IMR-90 (cell line): ENCODE measurements at regions not wholly inside any gene's neighbourhood (a gene's known extent, or its start where the extent isn't known, plus 50 kb on each side); places are given as distances from the start of the nearest gene placed in this dataset.

Experiments
- ATAC-seq: fragments of 200-7000 bp; cut with Tn5 transposase; 2 replicates; pipeline ENCODE4 v1.9.1; 2020; ENCODE audit warnings: low read depth, mild to moderate bottlenecking, moderate library complexity
- BruUV-seq: library from RNA; stranded (reverse); fragments of 400-500 nt; replicated peaks from 2 replicates; lab custom pipeline; 2021; lab: Mats Ljungman, UMichigan
- CTCF ChIA-PET: fragments of 300-600 bp; formaldehyde crosslinking; extraction: SDS; loops from one replicate; lab custom pipeline; 2021; ENCODE audit warnings: antibody characterized with exemption; lab: Yijun Ruan, JAX
- POLR2A ChIA-PET: fragments of 300-600 bp; sonication (Branson Sonifier 250); formaldehyde crosslinking; loops from one replicate; lab custom pipeline; 2022; ENCODE audit warnings: antibody characterized with exemption; ENCODE audit not compliant: unreplicated experiment; lab: Charles Lee
- DNase-seq: peaks from one replicate; pipeline ENCODE4 v3.0.0; 2013
- H2AFZ ChIP-seq: replicated peaks from 2 replicates; pipeline ENCODE3; 2013; ENCODE audit warnings: low read length, mild to moderate bottlenecking; ENCODE audit not compliant: poor library complexity
- H2AK5ac ChIP-seq: 2 replicates; pipeline ENCODE4 v1.6.1; 2013; ENCODE audit warnings: low read depth, low read length, inconsistent platforms
- H2AK9ac ChIP-seq: replicated peaks from 2 replicates; pipeline ENCODE3; 2013; ENCODE audit warnings: mild to moderate bottlenecking, low read depth, low read length, moderate library complexity; ENCODE audit not compliant: poor library complexity
- H2BK120ac ChIP-seq: 2 replicates; pipeline ENCODE4 v1.6.1; 2013; ENCODE audit warnings: low read depth, low read length, inconsistent platforms
- H2BK15ac ChIP-seq: 3 replicates; pipeline ENCODE4 v1.6.1; 2013; ENCODE audit warnings: low read depth, low read length, inconsistent platforms
- H2BK20ac ChIP-seq: 2 replicates; pipeline ENCODE4 v1.6.1; 2013; ENCODE audit warnings: low read depth, mild to moderate bottlenecking, inconsistent platforms, low read length, moderate library complexity
- H2BK5ac ChIP-seq: 2 replicates; pipeline ENCODE4 v1.6.1; 2013; ENCODE audit warnings: mild to moderate bottlenecking, low read depth, low read length, inconsistent platforms; ENCODE audit not compliant: poor library complexity, severe bottlenecking
- H3K14ac ChIP-seq: replicated peaks from 2 replicates; pipeline ENCODE4 v1.6.1; 2013; ENCODE audit warnings: low read depth, low read length, inconsistent platforms
- H3K18ac ChIP-seq: 2 replicates; pipeline ENCODE4 v1.6.1; 2013; ENCODE audit warnings: low read depth, low read length, control low read depth
- H3K23ac ChIP-seq: 2 replicates; pipeline ENCODE4 v1.6.1; 2013; ENCODE audit warnings: low read depth, low read length, inconsistent platforms
- H3K27ac ChIP-seq: 2 replicates; pipeline ENCODE4 v1.5.1; 2013; ENCODE audit warnings: mild to moderate bottlenecking, control low read depth, low read length; ENCODE audit not compliant: insufficient read depth
- H3K27me3 ChIP-seq: 2 replicates; pipeline ENCODE4 v1.6.1; 2013; ENCODE audit warnings: low read length; ENCODE audit not compliant: control insufficient read depth, insufficient read depth
- H3K36me3 ChIP-seq: 2 replicates; pipeline ENCODE4 v1.6.1; 2013; ENCODE audit warnings: low read length, mixed read lengths; ENCODE audit not compliant: control insufficient read depth, insufficient read depth
- H3K4ac ChIP-seq: 2 replicates; pipeline ENCODE4 v1.6.1; 2013; ENCODE audit warnings: low read depth, low read length, inconsistent platforms
- H3K4me1 ChIP-seq: 2 replicates; pipeline ENCODE4 v1.6.1; 2013; ENCODE audit warnings: low read length, mixed read lengths; ENCODE audit not compliant: control insufficient read depth, insufficient read depth
- H3K4me2 ChIP-seq: 2 replicates; pipeline ENCODE4 v1.6.1; 2013; ENCODE audit warnings: low read depth, mild to moderate bottlenecking, control low read depth, low read length, moderate library complexity
- H3K4me3 ChIP-seq: 2 replicates; pipeline ENCODE4 v1.5.1; 2013; ENCODE audit warnings: low read depth, mild to moderate bottlenecking, control low read depth, low read length, moderate library complexity; ENCODE audit not compliant: insufficient read depth
- H3K56ac ChIP-seq: 2 replicates; pipeline ENCODE4 v1.6.1; 2013; ENCODE audit warnings: low read length, inconsistent platforms; ENCODE audit not compliant: insufficient read depth; ENCODE audit errors: extremely low read depth
- H3K79me1 ChIP-seq, 2 experiments: 2 replicates each; pipeline ENCODE4 v1.6.1; 2013; ENCODE audit warnings: low read length in 2 of 2, inconsistent platforms in 1 of 2, low read depth in 1 of 2
- H3K9ac ChIP-seq: 2 replicates; pipeline ENCODE4 v1.6.1; 2013; ENCODE audit warnings: low read depth, low read length, control low read depth
- H3K9me1 ChIP-seq: 2 replicates; pipeline ENCODE4 v1.6.1; 2013; ENCODE audit warnings: low read length, inconsistent platforms; ENCODE audit not compliant: insufficient read depth
- H3K9me3 ChIP-seq: 2 replicates; pipeline ENCODE4 v1.6.1; 2013; ENCODE audit warnings: low read length; ENCODE audit not compliant: control insufficient read depth, insufficient read depth
- H4K20me1 ChIP-seq: 2 replicates; pipeline ENCODE4 v1.6.1; 2013; ENCODE audit warnings: low read length, inconsistent platforms; ENCODE audit not compliant: insufficient read depth
- H4K5ac ChIP-seq: 2 replicates; pipeline ENCODE4 v1.6.1; 2013; ENCODE audit warnings: mild to moderate bottlenecking, low read depth, low read length, control low read depth
- H4K8ac ChIP-seq, 2 experiments: 2 replicates each; pipeline ENCODE4 v1.6.1; 2013; ENCODE audit warnings: low read depth in 2 of 2, low read length in 2 of 2, control low read depth in 1 of 2, inconsistent platforms in 1 of 2
- H4K91ac ChIP-seq: 2 replicates; pipeline ENCODE4 v1.6.1; 2013; ENCODE audit warnings: low read depth, low read length, inconsistent platforms; ENCODE audit not compliant: insufficient read depth
- CEBPB ChIP-seq: IDR thresholded peaks from 2 replicates; pipeline ENCODE4 v1.6.1; 2012; ENCODE audit warnings: low read depth, low read length, improper control_type of control experiment
- CHD1 ChIP-seq: IDR thresholded peaks from 2 replicates; pipeline ENCODE4 v1.6.1; 2012; ENCODE audit warnings: low read depth, low read length, improper control_type of control experiment
- ELK1 ChIP-seq: fragments of 150-350 bp; IDR thresholded peaks from 2 replicates; pipeline ENCODE4 v1.6.1; 2016; ENCODE audit warnings: low read depth, mild to moderate bottlenecking, low read length, moderate library complexity, borderline replicate concordance
- MAFK ChIP-seq: IDR thresholded peaks from 2 replicates; pipeline ENCODE4 v1.6.1; 2012; ENCODE audit warnings: low read depth, low read length, improper control_type of control experiment
- MAZ ChIP-seq: IDR thresholded peaks from 2 replicates; pipeline ENCODE4 v1.6.1; 2012; ENCODE audit warnings: low read depth, mild to moderate bottlenecking, low read length, improper control_type of control experiment, moderate library complexity, borderline replicate concordance
- MXI1 ChIP-seq: IDR thresholded peaks from 2 replicates; pipeline ENCODE4 v1.6.1; 2012; ENCODE audit warnings: low read depth, mild to moderate bottlenecking, low read length, moderate library complexity, borderline replicate concordance
- NFE2L2 ChIP-seq: fragments of 150-350 bp; IDR thresholded peaks from 2 replicates; pipeline ENCODE4 v1.6.1; 2016; ENCODE audit warnings: low read depth, mild to moderate bottlenecking, low read length
- POLR2A ChIP-seq: IDR thresholded peaks from 2 replicates; pipeline ENCODE4 v1.6.1; 2012; ENCODE audit warnings: mild to moderate bottlenecking, low read depth, low read length
- RCOR1 ChIP-seq: IDR thresholded peaks from 2 replicates; pipeline ENCODE4 v1.6.1; 2012; ENCODE audit warnings: mild to moderate bottlenecking, low read length, improper control_type of control experiment; ENCODE audit not compliant: insufficient replicate concordance
- WGBS, 2 experiments: methylation state at CpG; one replicate each; pipeline versions ENCODE4 v1.1.5 to v1.1.7; 2013; ENCODE audit warnings: missing lambda C conversion rate in 2 of 2; ENCODE audit not compliant: insufficient read length in 1 of 2; ENCODE audit errors: extremely low coverage in 2 of 2; 5-methylcytosine and 5-hydroxymethylcytosine counted together
- dilution Hi-C: fragments of 300-500 bp; cut with HindIII; formaldehyde crosslinking; loops from one replicate; pipeline ENCODE4 v1.14.3; 2018; ENCODE audit warnings: low sequenced_read_pairs; ENCODE audit not compliant: unreplicated experiment
- in situ Hi-C: fragments of 300-500 bp; cut with MboI; formaldehyde crosslinking; loops from 3 replicates; pipeline ENCODE4 v1.14.3; 2019; ENCODE audit warnings: low sequenced_read_pairs, inconsistent platforms, mixed read lengths
- intact Hi-C: fragments of 100-400 bp; cut with micrococcal nuclease; formaldehyde crosslinking; loops from 2 replicates; pipeline ENCODE4 v1.10.0; 2022

DNA sequence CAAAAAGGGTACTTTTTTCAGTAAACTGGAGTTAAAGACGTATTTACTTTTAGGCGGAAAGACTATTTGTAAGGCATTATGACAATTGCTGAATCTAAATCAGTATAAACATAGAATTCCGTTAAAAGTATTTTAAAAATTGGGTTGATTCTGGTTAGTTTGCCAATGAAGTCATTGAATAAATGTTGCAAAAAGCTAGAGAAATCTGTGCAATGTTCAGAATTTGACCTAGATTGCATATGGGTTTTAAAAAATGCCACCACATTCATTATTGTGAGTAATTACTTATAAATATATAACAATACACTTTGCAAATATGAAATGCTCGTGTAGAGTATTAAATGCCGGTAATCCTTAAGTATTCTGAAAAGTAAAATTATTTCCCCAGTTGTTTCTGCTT is 116.5 kb upstream of the EEF1E1 start:
- H4K91ac ChIP-seq, result no peak overlapping the region
- H3K9ac ChIP-seq, result no peak overlapping the region
- H2AFZ ChIP-seq, result no peak overlapping the region

More for the DNA sequence above, 116.5 kb upstream of the EEF1E1 start:
- Histone ChIP-seq H2BK15ac (no peak overlapping the region), H3K27me3 (peaks cover 2% of the 10 kb centered on the region; the same call in 1 of the 2 replicates), H2BK20ac (no peak overlapping the region), H2BK5ac (no peak overlapping the region), H3K79me1 (no peaks in the 10 kb centered on the region), H3K9me3 (no peaks in the 10 kb centered on the region), H3K4me3 (no peak overlapping the region), H2AK5ac (no peak overlapping the region), H3K27ac (no peak overlapping the region), H3K4me2 (no peak overlapping the region), H3K36me3 (no peaks in the 10 kb centered on the region), H3K56ac (no peak overlapping the region), H3K4me1 (no peaks in the 10 kb centered on the region), H3K4ac (no peak overlapping the region), H3K23ac (no peak overlapping the region), H3K18ac (no peak overlapping the region), H3K14ac (no peak overlapping the region), H3K9me1 (no peaks in the 10 kb centered on the region), H4K5ac (no peak overlapping the region), H4K8ac (no peak overlapping the region), H4K20me1 (no peaks in the 10 kb centered on the region), H2BK120ac (no peak overlapping the region), H2AK9ac (no peak overlapping the region)
- in situ Hi-C loops, result no loop called here
- intact Hi-C loops, result loop anchor here (1.0 to 2.0 kb wide), 3 partner anchors 88 to 498 kb away; partner anchors contain the start of gene BLOC1S5
- DNase-seq, result no peak
- dilution Hi-C loops, result no loop called here
- no CpG with 5 or more reads among the region's 5 CpGs for WGBS, 2 experiments
- ATAC-seq, result no peak
- TF ChIP-seq CEBPB (no peak), POLR2A (no peak), MAFK (no peak), NFE2L2 (no peak), MXI1 (no peak), MAZ (no peak), CHD1 (no peak), RCOR1 (no peak), ELK1 (no peak)
- ChIA-PET POLR2A (interaction anchor here (0.8 kb wide), 1 partner anchor 87 kb away, joined by 5 read pairs; no protein-coding TSS in a partner anchor), CTCF (interaction anchor here (0.6 to 5.5 kb wide), 22 partner anchors 11 to 161 kb away, joined by 3 to 145 read pairs (median 4); partner anchors contain the start of gene EEF1E1)
- BruUV-seq, result no TSS peak
